ENCODE measurements at regions not wholly inside any gene's neighbourhood (a gene's known extent, or its start where the extent isn't known, plus 50 kb on each side); places are given as distances from the start of the nearest gene placed in this dataset.
"Not testable (repeated sequence)": the region's sequence is repeated elsewhere in the genome, so short reads cannot be mapped to it uniquely, and the experiment has no call there.

- no peak for DNase-seq
These were observed 177.5 kb downstream of the LPIN1 start for GRCh38 chr2:11923935-11924334.

- no peak for DNase-seq
These were observed 179.0 kb downstream of the LPIN1 start for GRCh38 chr2:11925295-11926066.

- DNase-seq = no peak
These were observed 183.9 kb downstream of the LPIN1 start for GRCh38 chr2:11930211-11930761.

GRCh38 chr2:11932048-11932512 lies 185.6 kb downstream of the LPIN1 start:
- DNase-seq = no peak

GRCh38 chr2:11932962-11933361 lies 186.5 kb downstream of the LPIN1 start:
- DNase-seq = no peak

GRCh38 chr2:11933854-11934253 lies 187.4 kb downstream of the LPIN1 start:
- no peak for DNase-seq

GRCh38 chr2:11936761-11937160 lies 190.3 kb downstream of the LPIN1 start:
- no peak for DNase-seq

GRCh38 chr2:11938196-11938595 lies 191.8 kb downstream of the LPIN1 start:
- DNase-seq = no peak

GRCh38 chr2:11939523-11939922 lies 193.1 kb downstream of the LPIN1 start:
- DNase-seq = no peak

GRCh38 chr2:11940121-11940743 lies 193.8 kb downstream of the LPIN1 start:
- DNase-seq = no peak

- DNase-seq = no peak
These were observed 194.4 kb downstream of the LPIN1 start for GRCh38 chr2:11940799-11941198.

GRCh38 chr2:11941201-11942177 lies 195.1 kb downstream of the LPIN1 start:
- DNase-seq = no peak

- no peak for DNase-seq
These were observed 195.7 kb downstream of the LPIN1 start for GRCh38 chr2:11942178-11942569.

- no peak for DNase-seq
These were observed 197.9 kb downstream of the LPIN1 start for GRCh38 chr2:11944311-11944710.

GRCh38 chr2:11945139-11946126 lies 199.0 kb downstream of the LPIN1 start:
- DNase-seq = no peak

- no peak for DNase-seq
These were observed 201.5 kb downstream of the LPIN1 start for GRCh38 chr2:11947956-11948355.

GRCh38 chr2:11949732-11950523 lies 203.5 kb downstream of the LPIN1 start:
- no peak for DNase-seq

GRCh38 chr2:11950896-11951295 lies 204.5 kb downstream of the LPIN1 start:
- DNase-seq = no peak

- DNase-seq = not testable (repeated sequence)
These were observed 205.1 kb downstream of the LPIN1 start for GRCh38 chr2:11951492-11951891.

GRCh38 chr2:11953258-11953657 lies 206.8 kb downstream of the LPIN1 start:
- no peak for DNase-seq

- no peak for DNase-seq
These were observed 208.9 kb downstream of the LPIN1 start for GRCh38 chr2:11955314-11955713.
